Stimulated activated CD8-positive, alpha-beta memory T cell treated with anti-CD3 and anti-CD28 coated beads, Interleukin-15, amount 100 ng/mL, for 24 hours (primary cell): ENCODE measurements at regions not wholly inside any gene's neighbourhood (a gene's known extent, or its start where the extent isn't known, plus 50 kb on each side); places are given as distances from the start of the nearest gene placed in this dataset.
"Not testable (repeated sequence)": the region's sequence is repeated elsewhere in the genome, so short reads cannot be mapped to it uniquely, and the experiment has no call there.

Source experiments
- DNase-seq: peaks from one replicate; pipeline ENCODE4 v3.0.0-alpha.2; 2020; ENCODE audit warnings: low read depth

GRCh38 chr2:34305587-34305986, 706.5 kb upstream of the FAM98A start:
- DNase-seq: no peak

GRCh38 chr2:34294961-34295360, 695.9 kb upstream of the FAM98A start:
- DNase-seq: no peak

GRCh38 chr2:34291076-34291475, 692.0 kb upstream of the FAM98A start:
- no peak for DNase-seq

- no peak for DNase-seq
Measured at GRCh38 chr2:34288016-34288415, 688.9 kb upstream of the FAM98A start.

GRCh38 chr2:34280606-34281005, 681.5 kb upstream of the FAM98A start:
- DNase-seq: no peak

- no peak for DNase-seq
Measured at GRCh38 chr2:34266908-34267697, 668.0 kb upstream of the FAM98A start.

- no peak for DNase-seq
Measured at GRCh38 chr2:34261701-34262100, 662.6 kb upstream of the FAM98A start.

- DNase-seq: no peak
Measured at GRCh38 chr2:34254272-34254878, 655.3 kb upstream of the FAM98A start.

- DNase-seq: no peak
Measured at GRCh38 chr2:34252111-34252510, 653.0 kb upstream of the FAM98A start.

GRCh38 chr2:34251578-34251977, 652.5 kb upstream of the FAM98A start:
- DNase-seq: no peak

GRCh38 chr2:34244195-34244594, 645.1 kb upstream of the FAM98A start:
- DNase-seq: no peak

GRCh38 chr2:34242763-34243123, 643.6 kb upstream of the FAM98A start:
- no peak for DNase-seq

- DNase-seq: no peak
Measured at GRCh38 chr2:34241905-34242762, 643.0 kb upstream of the FAM98A start.

- no peak for DNase-seq
Measured at GRCh38 chr2:34239511-34239910, 640.4 kb upstream of the FAM98A start.

GRCh38 chr2:34234823-34235222, 635.7 kb upstream of the FAM98A start:
- DNase-seq: no peak

- no peak for DNase-seq
Measured at GRCh38 chr2:34229998-34230397, 630.9 kb upstream of the FAM98A start.

- no peak for DNase-seq
Measured at GRCh38 chr2:34215174-34215573, 616.1 kb upstream of the FAM98A start.

- DNase-seq: not testable (repeated sequence)
Measured at GRCh38 chr2:34210382-34210781, 611.3 kb upstream of the FAM98A start.

- no peak for DNase-seq
Measured at GRCh38 chr2:34204560-34204959, 605.5 kb upstream of the FAM98A start.

GRCh38 chr2:34201099-34201498, 602.0 kb upstream of the FAM98A start:
- DNase-seq: no peak

- DNase-seq: no peak
Measured at GRCh38 chr2:34199971-34200370, 600.9 kb upstream of the FAM98A start.

GRCh38 chr2:34193164-34193563, 594.1 kb upstream of the FAM98A start:
- no peak for DNase-seq
